DND-41 (cell line): ENCODE measurements at regions not wholly inside any gene's neighbourhood (a gene's known extent, or its start where the extent isn't known, plus 50 kb on each side); places are given as distances from the start of the nearest gene placed in this dataset.

ENCODE experiments used
- ATAC-seq: fragments of 200-7000 bp; cut with Tn5 transposase; 3 replicates; pipeline ENCODE4 v1.9.1; 2021; ENCODE audit warnings: low read depth; ENCODE audit not compliant: insufficient read depth
- DNase-seq: peaks from one replicate; pipeline ENCODE4 v3.0.0-alpha.2; 2020
- H2AFZ ChIP-seq: 2 replicates; pipeline ENCODE4 v1.6.0; 2012; ENCODE audit warnings: low read depth, low read length
- H3K27ac ChIP-seq: 2 replicates; pipeline ENCODE4 v1.5.1; 2012; ENCODE audit warnings: low read length, inconsistent platforms
- H3K27me3 ChIP-seq: fragments of 200-600 bp; sonication (generic); 2 replicates; pipeline ENCODE4 v1.6.0; 2012; ENCODE audit warnings: low read length, mild to moderate bottlenecking, inconsistent platforms; ENCODE audit not compliant: insufficient read depth, poor library complexity
- H3K36me3 ChIP-seq: 2 replicates; pipeline ENCODE4 v1.5.1; 2012; ENCODE audit warnings: low read length, inconsistent platforms; ENCODE audit not compliant: insufficient read depth
- H3K4me1 ChIP-seq: 2 replicates; pipeline ENCODE4 v1.5.1; 2012; ENCODE audit warnings: mild to moderate bottlenecking, low read length; ENCODE audit not compliant: insufficient read depth
- H3K4me2 ChIP-seq: 2 replicates; pipeline ENCODE4 v1.6.0; 2012; ENCODE audit warnings: mild to moderate bottlenecking, moderate library complexity, low read length, inconsistent platforms; ENCODE audit not compliant: insufficient read depth
- H3K4me3 ChIP-seq, 2 experiments: fragments of 200-600 bp in 1 of 2; shearing (Covaris generic) in 1 of 2; 2 replicates each; pipeline ENCODE4 v1.5.1; 2012 to 2016; ENCODE audit warnings: inconsistent platforms in 2 of 2, low read length in 2 of 2, mild to moderate bottlenecking in 2 of 2, low read depth in 1 of 2, moderate library complexity in 1 of 2
- H3K79me2 ChIP-seq: 2 replicates; pipeline ENCODE4 v1.6.0; 2012; ENCODE audit warnings: low read length, inconsistent platforms; ENCODE audit not compliant: insufficient read depth
- H3K9ac ChIP-seq: 2 replicates; pipeline ENCODE4 v1.6.0; 2012; ENCODE audit warnings: low read depth, mild to moderate bottlenecking, inconsistent platforms, low read length, moderate library complexity
- H3K9me3 ChIP-seq: 2 replicates; pipeline ENCODE4 v1.5.1; 2012; ENCODE audit warnings: low read length, moderate library complexity, mild to moderate bottlenecking, inconsistent platforms; ENCODE audit not compliant: insufficient read depth, severe bottlenecking
- H4K20me1 ChIP-seq: 2 replicates; pipeline ENCODE4 v1.6.0; 2012; ENCODE audit warnings: low read length; ENCODE audit not compliant: insufficient read depth
- EZH2 ChIP-seq: IDR thresholded peaks from 3 replicates; pipeline ENCODE4 v1.6.1; 2012; ENCODE audit warnings: borderline replicate concordance, low read depth, mild to moderate bottlenecking, moderate library complexity, low read length, inconsistent platforms; ENCODE audit not compliant: severe bottlenecking
- TF ChIP-seq, protein P1 (sequence below): IDR thresholded peaks from 2 replicates; pipeline ENCODE4 v1.5.1; 2012; ENCODE audit warnings: borderline replicate concordance, low read length, moderate library complexity, mild to moderate bottlenecking; ENCODE audit not compliant: poor library complexity, severe bottlenecking; ENCODE audit errors: extremely low read depth

- Histone ChIP-seq H4K20me1 (no peaks in the 10 kb centered on the region), H3K4me3 (no peak overlapping the region), H3K9ac (no peak overlapping the region), H3K36me3 (no peaks in the 10 kb centered on the region), H3K27me3 (peaks cover 3% of the 10 kb centered on the region), H2AFZ (no peak overlapping the region), H3K9me3 (no peaks in the 10 kb centered on the region), H3K4me2 (no peak overlapping the region), H3K4me1 (no peaks in the 10 kb centered on the region), H3K27ac (no peak overlapping the region), H3K79me2 (no peaks in the 10 kb centered on the region)
- DNase-seq (no peak), ATAC-seq (no peak)
- TF ChIP-seq, protein P1, sequence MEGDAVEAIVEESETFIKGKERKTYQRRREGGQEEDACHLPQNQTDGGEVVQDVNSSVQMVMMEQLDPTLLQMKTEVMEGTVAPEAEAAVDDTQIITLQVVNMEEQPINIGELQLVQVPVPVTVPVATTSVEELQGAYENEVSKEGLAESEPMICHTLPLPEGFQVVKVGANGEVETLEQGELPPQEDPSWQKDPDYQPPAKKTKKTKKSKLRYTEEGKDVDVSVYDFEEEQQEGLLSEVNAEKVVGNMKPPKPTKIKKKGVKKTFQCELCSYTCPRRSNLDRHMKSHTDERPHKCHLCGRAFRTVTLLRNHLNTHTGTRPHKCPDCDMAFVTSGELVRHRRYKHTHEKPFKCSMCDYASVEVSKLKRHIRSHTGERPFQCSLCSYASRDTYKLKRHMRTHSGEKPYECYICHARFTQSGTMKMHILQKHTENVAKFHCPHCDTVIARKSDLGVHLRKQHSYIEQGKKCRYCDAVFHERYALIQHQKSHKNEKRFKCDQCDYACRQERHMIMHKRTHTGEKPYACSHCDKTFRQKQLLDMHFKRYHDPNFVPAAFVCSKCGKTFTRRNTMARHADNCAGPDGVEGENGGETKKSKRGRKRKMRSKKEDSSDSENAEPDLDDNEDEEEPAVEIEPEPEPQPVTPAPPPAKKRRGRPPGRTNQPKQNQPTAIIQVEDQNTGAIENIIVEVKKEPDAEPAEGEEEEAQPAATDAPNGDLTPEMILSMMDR, result no peak
- no peak for TF ChIP-seq EZH2
Observed at GRCh38 chr1:62928885-62929284, 145.0 kb downstream of the ATG4C start.

- H3K27me3 ChIP-seq, result peaks cover 7% of the 10 kb centered on the region
- no peak for ATAC-seq
Observed at GRCh38 chr1:62937634-62938296, 153.8 kb downstream of the ATG4C start.

DNA sequence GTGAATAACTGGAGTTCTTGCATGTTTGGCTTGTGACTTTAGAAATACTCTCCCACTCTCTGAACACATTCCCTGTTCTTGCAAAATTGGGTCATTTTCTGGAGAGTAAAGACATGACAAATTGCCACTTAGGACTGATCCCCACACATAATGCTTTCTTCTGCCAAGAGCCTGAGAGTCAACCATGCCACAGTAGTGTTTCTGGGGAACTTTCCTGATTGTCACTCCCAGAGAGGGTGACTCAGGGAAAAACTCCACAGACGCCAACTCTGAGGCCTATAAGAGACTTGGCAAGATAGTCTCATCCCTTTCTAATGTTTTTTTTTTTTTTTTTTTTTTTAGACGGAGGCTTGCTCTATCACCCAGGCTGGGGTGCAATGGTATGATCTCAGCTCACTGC, 157.8 kb downstream of the ATG4C start:
- no peak overlapping the region for H3K4me3 ChIP-seq
- H3K4me2 ChIP-seq, result no peak overlapping the region
- ATAC-seq (no peak), DNase-seq (no peak)
- no peaks in the 10 kb centered on the region for H3K9me3 ChIP-seq
- H4K20me1 ChIP-seq, result no peaks in the 10 kb centered on the region
- H3K4me1 ChIP-seq, result no peaks in the 10 kb centered on the region
- no peak overlapping the region for H2AFZ ChIP-seq
- no peak overlapping the region for H3K9ac ChIP-seq
- TF ChIP-seq EZH2, result no peak
- TF ChIP-seq, protein P1, result no peak
- no peaks in the 10 kb centered on the region for H3K79me2 ChIP-seq
- no peak overlapping the region for H3K27ac ChIP-seq
- peaks cover 23% of the 10 kb centered on the region for H3K27me3 ChIP-seq
- H3K36me3 ChIP-seq, result no peaks in the 10 kb centered on the region

More at GRCh38 chr1:62937634-62938296, 153.8 kb downstream of the ATG4C start:
- Histone ChIP-seq H2AFZ (no peak overlapping the region), H4K20me1 (no peaks in the 10 kb centered on the region), H3K36me3 (no peaks in the 10 kb centered on the region), H3K79me2 (no peaks in the 10 kb centered on the region), H3K9ac (no peak overlapping the region), H3K27ac (no peak overlapping the region), H3K4me2 (no peak overlapping the region), H3K4me3 (no peak overlapping the region), H3K9me3 (no peaks in the 10 kb centered on the region), H3K4me1 (no peaks in the 10 kb centered on the region)
- no peak for DNase-seq
- TF ChIP-seq, protein P1, result no peak
- TF ChIP-seq EZH2, result no peak
